ENCODE measurements at regions not wholly inside any gene's neighbourhood (a gene's known extent, or its start where the extent isn't known, plus 50 kb on each side); places are given as distances from the start of the nearest gene placed in this dataset.
A peak's percentile ranks its signal among the peaks of the same experiment; 100 is the strongest.
"Not testable (repeated sequence)": the region's sequence is repeated elsewhere in the genome, so short reads cannot be mapped to it uniquely, and the experiment has no call there.

- DNase-seq, result no peak
Measured at GRCh38 chr5:34450338-34450737, 205.8 kb upstream of the RAI14 start.

- DNase-seq, result peak; percentile 49
Measured at GRCh38 chr5:34452170-34452828, 203.8 kb upstream of the RAI14 start.

- DNase-seq, result no peak
Measured at GRCh38 chr5:34455098-34455497, 201.0 kb upstream of the RAI14 start.

DNA sequence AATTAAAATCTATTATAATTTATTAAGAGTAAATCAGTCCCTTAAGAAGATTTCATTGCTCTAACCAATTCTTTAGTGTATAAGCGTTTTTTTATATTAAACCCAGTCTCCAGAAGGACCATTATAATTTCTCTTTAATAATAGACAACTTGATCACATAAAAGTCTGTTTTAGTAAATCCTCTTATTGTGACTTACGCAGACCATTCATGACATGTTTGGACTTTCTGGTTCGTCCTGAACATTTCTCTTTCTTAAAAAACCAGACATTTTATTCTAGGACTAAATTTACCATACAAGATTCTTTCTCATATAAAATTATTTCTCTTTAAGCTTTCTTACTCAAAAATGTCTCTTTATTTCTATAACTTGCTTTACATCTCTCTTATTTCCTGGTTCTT lies 196.2 kb upstream of the RAI14 start:
- no peak for DNase-seq

DNA sequence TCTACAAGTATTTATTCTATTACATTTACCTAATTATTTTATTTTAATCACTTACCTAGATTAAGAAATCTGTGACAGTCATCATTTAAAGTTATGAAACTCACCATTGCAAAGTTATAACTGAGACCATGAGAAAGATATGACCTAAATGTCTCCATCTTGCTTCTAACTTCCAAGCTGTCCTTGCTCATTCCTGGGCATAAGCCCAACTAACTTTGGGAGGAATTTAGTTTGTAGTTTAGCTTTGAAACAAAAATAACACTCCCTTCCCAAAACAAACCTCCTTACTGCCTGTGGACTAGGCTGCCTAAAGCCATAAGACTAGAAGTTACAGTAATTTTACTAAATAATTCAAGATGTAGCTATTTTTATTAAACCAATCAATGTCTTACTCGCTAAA lies 195.6 kb upstream of the RAI14 start:
- DNase-seq, result no peak

DNA sequence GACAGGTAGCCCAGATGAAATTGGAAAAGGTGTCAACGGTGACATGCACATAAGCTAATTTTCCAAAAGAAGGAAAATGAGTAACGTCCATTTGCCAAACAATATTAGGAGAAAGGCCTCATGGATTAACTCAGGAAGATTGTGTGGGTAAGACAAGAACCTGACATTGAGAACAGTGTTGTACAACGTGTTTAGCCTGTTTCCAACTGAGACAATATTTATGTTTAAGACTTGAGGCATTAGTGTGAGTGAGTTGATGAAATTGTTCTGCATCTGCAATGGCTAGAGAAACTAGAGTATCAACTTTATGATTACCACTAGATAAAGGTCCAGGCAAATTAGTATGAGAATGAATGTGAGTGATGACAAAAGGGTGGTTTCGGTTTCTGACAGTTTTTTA lies 191.3 kb upstream of the RAI14 start:
- DNase-seq, result no peak

DNA sequence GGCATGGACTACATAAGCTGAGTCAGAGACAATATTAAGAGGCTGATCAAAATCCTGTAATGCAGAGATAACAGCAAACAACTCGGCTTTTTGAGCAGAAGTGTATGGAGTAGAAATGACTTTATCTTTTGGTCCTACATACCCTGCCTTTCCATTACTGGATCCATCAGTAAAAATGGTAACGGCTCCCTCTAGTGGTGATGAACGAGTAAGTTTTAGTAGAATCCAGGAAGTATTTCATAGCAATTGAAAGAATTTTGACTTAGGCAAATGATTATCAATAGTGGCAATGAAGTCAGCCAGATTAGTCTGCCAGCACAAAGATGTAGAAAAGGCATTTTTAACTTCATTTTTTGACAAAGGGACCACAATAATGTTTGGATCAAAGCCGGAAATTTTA lies 190.8 kb upstream of the RAI14 start:
- DNase-seq, result not testable (repeated sequence)

DNA sequence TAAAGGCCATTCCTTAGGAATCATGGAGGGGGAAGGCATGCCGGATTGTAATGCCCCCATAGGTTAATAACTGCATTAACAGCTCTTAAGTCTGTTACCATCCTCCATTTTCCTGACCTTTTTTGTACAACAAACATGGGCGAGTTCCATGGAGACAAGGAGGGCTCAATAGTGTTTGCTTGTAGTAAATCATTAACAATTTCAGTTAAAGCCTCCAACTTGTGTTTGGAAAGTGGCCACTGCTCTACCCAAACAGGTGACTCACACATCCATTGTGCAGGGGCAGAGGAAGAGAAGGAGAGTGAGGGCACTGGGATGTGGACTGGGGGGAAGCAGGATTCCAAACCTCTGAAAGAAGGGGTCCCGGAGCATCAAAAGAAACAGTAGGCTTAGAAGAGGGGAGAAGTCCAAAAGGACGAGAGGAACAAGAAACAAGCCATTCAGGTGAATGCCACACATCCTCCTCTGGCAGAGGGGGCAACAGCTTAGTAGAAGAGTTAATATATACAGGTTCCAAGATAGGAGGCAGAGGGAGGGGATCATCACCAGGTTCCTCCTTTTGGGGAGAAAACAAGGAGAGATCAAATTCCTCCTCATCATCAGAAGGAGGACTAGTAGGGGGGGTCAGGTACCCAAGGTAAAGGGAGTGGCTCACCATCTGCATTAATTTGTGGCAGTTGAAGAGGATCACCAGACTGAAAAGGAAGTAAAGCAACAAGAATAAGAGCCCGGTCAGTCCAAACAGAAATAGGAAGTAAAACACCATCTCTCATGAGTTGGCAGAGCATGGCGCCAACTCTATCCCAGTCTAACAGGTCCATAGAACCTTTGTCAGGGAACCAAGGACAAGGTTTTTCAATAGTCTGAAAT lies 189.4 kb upstream of the RAI14 start:
- not testable (repeated sequence) for DNase-seq

GRCh38 chr5:34467436-34467835 lies 188.7 kb upstream of the RAI14 start:
- no peak for DNase-seq

- DNase-seq, result not testable (repeated sequence)
Measured at GRCh38 chr5:34467984-34468383, 188.1 kb upstream of the RAI14 start.

DNA sequence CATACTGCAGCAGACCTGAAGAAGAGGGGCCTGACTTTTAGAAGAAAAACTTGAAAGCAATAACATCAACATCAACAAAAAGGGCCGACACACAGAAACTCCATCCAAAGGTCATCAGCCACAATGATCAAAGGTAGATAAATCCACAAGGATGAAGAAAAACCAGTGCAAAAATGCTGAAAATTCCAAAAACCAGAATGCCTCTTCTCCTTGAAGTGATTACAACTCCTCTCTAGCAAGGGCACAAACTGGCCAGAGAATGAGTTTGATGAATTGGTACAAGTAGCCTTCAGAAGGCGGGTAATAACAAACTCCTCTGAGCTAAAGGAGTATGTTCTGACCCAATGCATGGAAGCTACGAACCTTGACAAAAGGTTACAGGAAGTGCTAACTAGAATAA lies 186.2 kb upstream of the RAI14 start:
- no peak for DNase-seq

DNA sequence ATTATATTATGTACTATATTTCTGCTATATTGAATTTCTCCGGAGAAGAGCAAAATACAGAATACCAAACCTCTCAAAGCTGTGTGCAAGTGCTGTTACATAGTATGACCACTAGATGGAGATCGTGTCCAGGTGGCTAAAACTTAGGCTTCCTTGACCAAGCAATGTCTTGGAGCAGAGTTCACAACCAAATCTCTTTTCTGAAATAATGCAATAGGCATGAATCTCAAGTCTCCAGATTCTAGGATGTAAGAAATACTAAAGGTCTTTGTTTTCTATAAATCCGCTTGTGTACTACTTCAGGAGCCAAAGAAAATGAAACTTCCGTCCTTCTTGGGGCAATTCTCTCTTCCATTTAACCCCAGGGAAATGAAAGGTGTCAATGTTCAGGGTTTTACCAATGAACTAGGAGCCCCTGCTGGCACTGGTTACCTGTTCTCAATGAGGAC lies 181.5 kb upstream of the RAI14 start:
- DNase-seq, result no peak

- DNase-seq, result no peak
Measured at GRCh38 chr5:34475249-34475966, 180.7 kb upstream of the RAI14 start.

DNA sequence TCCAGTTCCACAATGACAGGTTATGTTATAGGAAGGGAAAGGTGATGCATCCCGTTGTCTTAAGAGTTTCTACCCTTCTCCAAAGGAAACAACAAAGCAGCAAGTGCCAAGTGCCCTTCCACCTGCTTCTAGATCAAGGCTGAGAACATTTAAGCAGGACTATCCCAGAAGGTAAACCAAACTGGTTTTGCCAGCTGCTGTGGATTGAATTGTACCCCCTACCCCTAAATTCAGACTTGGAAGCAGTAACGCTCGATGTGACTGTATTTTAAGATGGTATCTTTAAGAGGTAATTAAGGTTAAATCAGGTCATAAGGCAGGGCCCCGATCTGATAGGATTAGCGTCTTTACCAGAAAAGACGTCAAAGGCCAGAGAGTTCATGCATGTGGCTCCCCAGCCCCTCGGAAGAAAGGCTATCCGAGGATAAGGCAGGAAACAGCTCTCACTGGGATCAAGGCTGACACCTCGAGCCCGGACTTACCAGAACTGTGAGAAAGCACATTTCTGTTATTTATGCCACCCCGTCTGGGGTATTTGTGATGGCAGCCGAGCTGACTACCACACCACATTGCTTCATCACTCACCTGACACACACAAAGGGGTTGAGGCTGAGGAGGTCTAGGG lies 179.1 kb upstream of the RAI14 start:
- no peak for DNase-seq

DNA sequence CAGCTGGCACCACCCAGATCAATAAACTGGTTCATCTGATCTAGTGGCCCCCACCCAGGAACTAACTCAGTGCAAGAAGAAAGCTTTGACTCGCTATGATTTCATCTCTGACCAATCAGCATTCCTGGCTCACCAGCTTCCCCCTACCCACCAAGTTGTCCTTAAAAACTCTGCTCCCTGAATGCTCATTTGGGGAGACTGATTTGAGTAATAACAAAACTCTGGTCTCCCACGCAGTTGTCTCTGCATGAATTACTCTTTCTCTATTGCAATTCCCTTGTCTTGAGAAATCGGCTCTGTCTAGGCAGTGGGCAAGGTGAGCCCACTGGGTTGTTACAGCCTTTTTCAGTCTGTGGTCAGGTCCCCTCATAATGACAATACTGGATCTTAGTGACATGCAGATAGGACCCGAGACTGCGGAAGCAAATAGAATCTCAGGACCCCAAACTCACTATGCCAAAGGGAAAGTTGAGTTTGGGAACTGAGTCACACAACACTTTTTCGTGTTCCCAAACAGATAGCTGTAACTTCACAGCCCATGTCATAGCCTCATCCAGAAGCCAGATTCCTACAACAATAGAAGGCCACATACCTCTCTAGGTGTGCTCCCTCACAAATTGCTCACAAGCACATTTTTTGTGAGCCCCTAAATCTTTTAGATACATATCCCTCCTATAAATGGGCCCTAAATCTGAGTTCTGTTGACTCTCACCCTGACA lies 175.2 kb upstream of the RAI14 start:
- no peak for DNase-seq

DNA sequence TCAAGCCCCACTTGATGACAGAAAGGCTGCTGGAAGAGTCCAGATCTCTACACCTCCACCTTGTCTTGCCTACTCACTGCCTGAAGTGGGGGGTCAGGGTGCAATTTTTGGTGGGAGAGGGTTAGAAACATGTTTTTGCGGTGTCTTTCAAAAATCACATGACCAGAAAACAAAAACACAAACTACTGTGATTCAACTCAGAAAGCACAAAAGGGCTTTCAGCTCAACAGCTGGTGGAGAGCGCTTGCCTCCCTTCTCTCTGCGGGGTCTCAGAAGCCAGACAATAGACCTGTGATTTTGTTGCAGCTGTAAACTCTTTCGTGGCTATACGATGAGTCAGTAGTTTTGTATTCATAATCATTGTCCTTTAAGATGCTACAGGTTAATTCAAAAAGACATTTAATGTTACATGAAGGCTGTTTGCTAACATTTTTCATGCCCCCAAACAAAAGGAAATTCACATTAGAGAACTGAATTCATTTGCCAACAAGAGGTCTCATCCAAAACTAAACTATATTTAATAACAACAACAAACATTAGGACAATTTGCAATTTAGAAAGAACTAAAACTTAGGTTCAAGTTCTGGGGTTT lies 172.6 kb upstream of the RAI14 start:
- DNase-seq, result no peak

DNA sequence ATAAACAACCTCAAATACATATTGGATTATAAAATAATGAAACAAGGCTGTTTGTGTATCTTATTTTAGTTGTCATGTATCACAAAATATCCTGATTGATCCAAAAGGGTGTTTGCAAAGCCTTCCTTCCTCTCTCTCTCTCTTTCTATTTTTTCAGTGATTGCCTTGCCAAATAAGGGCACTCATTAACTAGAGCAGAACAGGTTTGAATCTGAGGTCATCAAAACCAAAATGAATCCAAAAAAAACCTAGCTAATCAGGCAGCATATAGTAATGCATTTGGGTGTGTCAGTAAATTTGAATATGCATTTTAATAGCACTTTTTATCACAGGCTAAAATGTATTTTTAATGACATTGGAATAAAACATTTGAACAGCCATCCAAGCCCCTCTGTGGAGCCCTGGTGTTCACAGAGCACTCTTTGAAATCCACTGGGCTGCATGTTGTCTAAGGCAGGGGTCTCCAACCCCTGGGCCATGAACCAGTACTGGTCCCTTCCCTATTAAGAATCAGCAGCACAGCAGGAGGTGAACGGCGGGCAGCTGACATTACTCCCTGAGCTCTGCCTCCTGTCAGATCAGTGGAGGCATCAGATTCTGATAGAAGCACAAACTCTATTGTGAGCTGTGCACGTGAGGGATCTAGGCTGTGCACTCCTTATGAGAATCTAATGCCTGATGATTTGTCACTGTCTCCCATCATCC lies 171.8 kb upstream of the RAI14 start:
- DNase-seq, result no peak

DNA sequence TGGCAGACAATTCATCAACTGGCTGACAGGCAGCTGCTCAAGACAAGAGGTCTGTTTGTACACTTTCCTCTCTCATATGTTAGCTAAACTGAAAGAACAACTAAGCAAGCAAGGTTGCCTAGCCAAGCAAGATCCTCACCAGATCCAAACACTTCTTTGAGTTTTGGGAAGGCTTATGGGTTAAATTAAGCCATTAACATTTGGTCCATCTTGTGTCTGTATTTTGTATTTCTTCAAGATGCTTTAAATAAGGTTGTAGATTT lies 170.4 kb upstream of the RAI14 start:
- DNase-seq, result no peak

GRCh38 chr5:34486160-34486848 lies 169.8 kb upstream of the RAI14 start:
- DNase-seq, result peak; percentile 90

DNA sequence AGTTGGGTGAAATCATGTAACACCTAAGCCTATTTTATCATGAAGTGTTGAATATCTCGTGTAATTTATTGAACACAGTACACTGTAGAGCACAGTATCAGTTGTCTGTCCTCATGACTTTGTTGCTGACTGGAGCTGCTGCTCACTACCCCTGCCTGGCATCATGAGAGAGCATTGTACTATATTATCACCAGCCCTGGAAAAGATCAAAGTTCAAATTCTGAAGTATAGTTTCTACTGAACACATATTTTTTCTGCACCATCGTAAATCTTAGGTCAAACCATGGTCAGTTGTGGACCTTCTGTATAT lies 169.3 kb upstream of the RAI14 start:
- no peak for DNase-seq

GRCh38 chr5:34487159-34487879 lies 168.8 kb upstream of the RAI14 start:
- DNase-seq, result no peak

Data from islet precursor cell (in vitro differentiated cells).